NCI-H345 treated with DMSO at 0.1 percent for 48 hours (cell line): ENCODE measurements at regions not wholly inside any gene's neighbourhood (a gene's known extent, or its start where the extent isn't known, plus 50 kb on each side); places are given as distances from the start of the nearest gene placed in this dataset.
"Not testable (repeated sequence)": the region's sequence is repeated elsewhere in the genome, so short reads cannot be mapped to it uniquely, and the experiment has no call there.

Experiments used
- DNase-seq: peaks from one replicate; lab custom pipeline; 2025; ENCODE audit not compliant: unreplicated experiment; lab: John Stamatoyannopoulos, UW

GRCh38 chr1:121001090-121001726 lies 111.6 kb downstream of the PPIAL4A start:
- not testable (repeated sequence) for DNase-seq

GRCh38 chr1:121003230-121003629 lies 113.7 kb downstream of the PPIAL4A start:
- not testable (repeated sequence) for DNase-seq

GRCh38 chr1:121006826-121007225 lies 117.3 kb downstream of the PPIAL4A start:
- DNase-seq = not testable (repeated sequence)

GRCh38 chr1:121007755-121008154 lies 118.2 kb downstream of the PPIAL4A start:
- not testable (repeated sequence) for DNase-seq

GRCh38 chr1:121008512-121009215 lies 119.1 kb downstream of the PPIAL4A start:
- DNase-seq = not testable (repeated sequence)

- DNase-seq = not testable (repeated sequence)
Observed at GRCh38 chr1:121009216-121010057, 119.9 kb downstream of the PPIAL4A start.

- not testable (repeated sequence) for DNase-seq
Observed at GRCh38 chr1:121010141-121010540, 120.6 kb downstream of the PPIAL4A start.

- not testable (repeated sequence) for DNase-seq
Observed at GRCh38 chr1:121013181-121013580, 123.6 kb downstream of the PPIAL4A start.

GRCh38 chr1:121016182-121017028 lies 126.8 kb downstream of the PPIAL4A start:
- DNase-seq = not testable (repeated sequence)

- DNase-seq = not testable (repeated sequence)
Observed at GRCh38 chr1:121019715-121020349, 130.3 kb downstream of the PPIAL4A start.

- peak; percentile 22 for DNase-seq
Observed at GRCh38 chr1:121020350-121021236, 131.0 kb downstream of the PPIAL4A start.

GRCh38 chr1:121021716-121022115 lies 132.1 kb downstream of the PPIAL4A start:
- DNase-seq = not testable (repeated sequence)

GRCh38 chr1:121032878-121033494 lies 143.4 kb downstream of the PPIAL4A start:
- not testable (repeated sequence) for DNase-seq

GRCh38 chr1:121036792-121037191 lies 147.2 kb downstream of the PPIAL4A start:
- DNase-seq = not testable (repeated sequence)

- DNase-seq = not testable (repeated sequence)
Observed at GRCh38 chr1:121040974-121041373, 143.2 kb downstream of the FAM72B start.

GRCh38 chr1:121041497-121041896 lies 142.6 kb downstream of the FAM72B start:
- DNase-seq = not testable (repeated sequence)

GRCh38 chr1:121042882-121043281 lies 141.3 kb downstream of the FAM72B start:
- DNase-seq = not testable (repeated sequence)

GRCh38 chr1:121048293-121048752 lies 135.8 kb downstream of the FAM72B start:
- not testable (repeated sequence) for DNase-seq
